ENCODE measurements at regions not wholly inside any gene's neighbourhood (a gene's known extent, or its start where the extent isn't known, plus 50 kb on each side); places are given as distances from the start of the nearest gene placed in this dataset.

DNA sequence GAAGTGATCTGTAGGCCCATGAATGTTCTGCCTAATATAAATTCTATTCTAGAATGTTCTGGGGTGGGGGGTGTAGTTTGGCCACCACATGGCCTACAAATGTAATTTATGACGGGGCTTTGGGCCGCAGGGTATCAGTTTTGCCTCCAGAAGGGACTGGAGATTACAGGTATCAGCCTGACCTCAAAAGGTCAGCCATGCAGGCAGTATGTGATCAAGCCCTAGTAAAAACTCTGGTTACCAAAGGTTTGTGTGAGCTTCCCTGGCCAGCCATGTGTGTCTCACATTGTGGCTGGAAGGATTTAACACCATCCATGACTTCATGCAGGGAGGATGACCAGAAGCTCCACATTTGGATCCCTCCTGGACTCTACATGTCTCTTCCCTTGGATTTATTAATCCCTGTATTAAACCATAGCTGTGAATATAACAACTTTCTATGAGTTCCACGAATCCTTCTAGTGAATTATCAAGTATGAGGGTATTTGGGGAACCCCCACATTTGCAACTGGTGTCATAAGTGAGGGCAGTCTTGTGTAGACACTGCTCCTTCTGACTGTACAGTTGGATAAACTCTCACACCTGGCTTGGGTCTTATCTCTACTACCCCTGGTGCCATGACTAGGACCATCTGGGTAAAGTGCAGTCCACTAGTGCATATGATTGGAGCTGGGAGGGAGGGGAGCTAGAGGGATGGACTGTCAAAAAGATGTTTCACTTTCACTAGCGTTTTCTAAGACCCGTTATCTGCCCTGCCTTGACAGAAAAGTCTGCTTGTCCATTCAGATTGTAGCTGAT is 50.0 kb upstream of the RFX7 start:
- no CpG with 5 or more reads among the region's 5 CpGs for WGBS, 2 experiments (ENCODE audit: extremely low coverage in 2 of 2, insufficient read length in 1 of 2)
- Histone ChIP-seq H3K36me3 (ENCODE audit: control insufficient read depth, insufficient read depth, low read length) (no peaks in the 10 kb centered on the region), H2AK5ac (ENCODE audit: low read depth, low read length) (no peak overlapping the region), H2BK15ac (ENCODE audit: low read depth, low read length) (no peak overlapping the region), H3K23ac (ENCODE audit: low read depth, low read length) (no peak overlapping the region), H3K79me1 (ENCODE audit: low read depth in 1 of 2, low read length in 2 of 2) (no peaks in the 10 kb centered on the region), H3K4me2 (ENCODE audit: low read depth, low read length) (no peak overlapping the region), H3K9me1 (ENCODE audit: insufficient read depth, low read length) (no peaks in the 10 kb centered on the region), H3K9ac (ENCODE audit: low read depth, low read length) (no peak overlapping the region), H3K18ac (ENCODE audit: low read depth, low read length) (no peak overlapping the region), H4K91ac (ENCODE audit: insufficient read depth, low read depth, low read length) (no peak overlapping the region), H4K20me1 (ENCODE audit: insufficient read depth, low read length) (no peaks in the 10 kb centered on the region), H4K8ac (ENCODE audit: low read depth in 2 of 2, low read length in 2 of 2) (no peak overlapping the region), H3K14ac (replicated peaks; ENCODE audit: low read depth, low read length) (no peak overlapping the region), H3K4me1 (ENCODE audit: control insufficient read depth, insufficient read depth, low read length) (no peaks in the 10 kb centered on the region), H2BK20ac (ENCODE audit: low read depth, low read length) (no peak overlapping the region), H2BK5ac (ENCODE audit: low read depth, low read length, poor library complexity, severe bottlenecking) (no peak overlapping the region), H2BK120ac (ENCODE audit: low read depth, low read length) (no peak overlapping the region), H3K4me3 (ENCODE audit: insufficient read depth, low read depth, low read length) (no peak overlapping the region), H3K4ac (ENCODE audit: low read depth, low read length) (no peak overlapping the region), H4K5ac (ENCODE audit: low read depth, low read length) (no peak overlapping the region), H3K27ac (ENCODE audit: insufficient read depth, low read length) (no peak overlapping the region), H3K27me3 (ENCODE audit: control insufficient read depth, insufficient read depth, low read length) (no peaks in the 10 kb centered on the region), H3K56ac (ENCODE audit: extremely low read depth, insufficient read depth, low read length) (no peak overlapping the region), H2AFZ (replicated peaks; ENCODE audit: low read length, poor library complexity) (peak overlapping the region; percentile 51), H2AK9ac (replicated peaks; ENCODE audit: low read depth, low read length, poor library complexity) (no peak overlapping the region), H3K9me3 (ENCODE audit: control insufficient read depth, insufficient read depth, low read length) (peaks cover 2% of the 10 kb centered on the region; the same call in 1 of the 2 replicates)
- in situ Hi-C loops (cut with MboI; ENCODE audit: low sequenced_read_pairs) (no loop called here), dilution Hi-C loops (cut with HindIII; ENCODE audit: low sequenced_read_pairs, unreplicated experiment) (no loop called here), intact Hi-C loops (cut with micrococcal nuclease) (no loop called here)
- ATAC-seq (ENCODE audit: low read depth) (no peak), DNase-seq (no peak)
- POLR2A ChIA-PET (ENCODE audit: unreplicated experiment) = no interaction called here
- CTCF ChIA-PET = interaction anchor here (0.7 kb wide), 1 partner anchor 15 kb away, joined by 6 read pairs; no protein-coding TSS in a partner anchor
- no TSS peak for BruUV-seq (replicated peaks)
- TF ChIP-seq MXI1 (IDR thresholded peaks at IDR 0.05; ENCODE audit: borderline replicate concordance, low read depth, low read length) = no peak
- no peak for TF ChIP-seq NFE2L2 (IDR thresholded peaks at IDR 0.05; ENCODE audit: low read depth, low read length)
- no peak for TF ChIP-seq BHLHE40 (IDR thresholded peaks at IDR 0.05; ENCODE audit: low read depth, low read length)
- no peak for TF ChIP-seq RCOR1 (IDR thresholded peaks at IDR 0.05; ENCODE audit: insufficient replicate concordance, low read length)
- no peak for TF ChIP-seq CEBPB (IDR thresholded peaks at IDR 0.05; ENCODE audit: low read depth, low read length)
- TF ChIP-seq RAD21 (IDR thresholded peaks at IDR 0.05; ENCODE audit: low read length) = no peak
- TF ChIP-seq SMC3 (IDR thresholded peaks at IDR 0.05; ENCODE audit: low read depth, low read length) = no peak
- no peak for TF ChIP-seq POLR2A (IDR thresholded peaks at IDR 0.05; ENCODE audit: low read depth, low read length)
- TF ChIP-seq, protein P1, sequence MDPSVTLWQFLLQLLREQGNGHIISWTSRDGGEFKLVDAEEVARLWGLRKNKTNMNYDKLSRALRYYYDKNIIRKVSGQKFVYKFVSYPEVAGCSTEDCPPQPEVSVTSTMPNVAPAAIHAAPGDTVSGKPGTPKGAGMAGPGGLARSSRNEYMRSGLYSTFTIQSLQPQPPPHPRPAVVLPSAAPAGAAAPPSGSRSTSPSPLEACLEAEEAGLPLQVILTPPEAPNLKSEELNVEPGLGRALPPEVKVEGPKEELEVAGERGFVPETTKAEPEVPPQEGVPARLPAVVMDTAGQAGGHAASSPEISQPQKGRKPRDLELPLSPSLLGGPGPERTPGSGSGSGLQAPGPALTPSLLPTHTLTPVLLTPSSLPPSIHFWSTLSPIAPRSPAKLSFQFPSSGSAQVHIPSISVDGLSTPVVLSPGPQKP (IDR thresholded peaks at IDR 0.05; ENCODE audit: borderline replicate concordance, low read depth, low read length) = no peak
- no peak for TF ChIP-seq RFX5 (IDR thresholded peaks at IDR 0.05; ENCODE audit: low read depth, low read length)
